ENCODE measurements at regions not wholly inside any gene's neighbourhood (a gene's known extent, or its start where the extent isn't known, plus 50 kb on each side); places are given as distances from the start of the nearest gene placed in this dataset.
"Not testable (repeated sequence)": the region's sequence is repeated elsewhere in the genome, so short reads cannot be mapped to it uniquely, and the experiment has no call there.

- not testable (repeated sequence) for DNase-seq
These were observed 1265.9 kb upstream of the PCDH10 start for GRCh38 chr4:131883181-131883580.

- not testable (repeated sequence) for DNase-seq
These were observed 1223.4 kb upstream of the PCDH10 start for GRCh38 chr4:131925662-131926061.

- DNase-seq, result not testable (repeated sequence)
These were observed 1181.4 kb upstream of the PCDH10 start for GRCh38 chr4:131967646-131968045.

GRCh38 chr4:131974730-131975129, 1174.4 kb upstream of the PCDH10 start:
- DNase-seq, result peak; percentile 84

GRCh38 chr4:131975276-131976132, 1173.6 kb upstream of the PCDH10 start:
- DNase-seq, result peak; percentile 70

GRCh38 chr4:131976133-131977002, 1172.7 kb upstream of the PCDH10 start:
- peak; percentile 91 for DNase-seq

- no peak for DNase-seq
These were observed 1171.0 kb upstream of the PCDH10 start for GRCh38 chr4:131978120-131978519.

- no peak for DNase-seq
These were observed 1159.5 kb upstream of the PCDH10 start for GRCh38 chr4:131989576-131989975.

- no peak for DNase-seq
These were observed 1147.6 kb upstream of the PCDH10 start for GRCh38 chr4:132001542-132001941.

- no peak for DNase-seq
These were observed 1145.5 kb upstream of the PCDH10 start for GRCh38 chr4:132003593-132003992.

GRCh38 chr4:132015321-132015720, 1133.8 kb upstream of the PCDH10 start:
- no peak for DNase-seq

- no peak for DNase-seq
These were observed 1132.3 kb upstream of the PCDH10 start for GRCh38 chr4:132016703-132017350.

GRCh38 chr4:132026166-132026565, 1122.9 kb upstream of the PCDH10 start:
- peak; percentile 23 for DNase-seq

GRCh38 chr4:132026816-132027215, 1122.3 kb upstream of the PCDH10 start:
- no peak for DNase-seq

- no peak for DNase-seq
These were observed 1092.6 kb upstream of the PCDH10 start for GRCh38 chr4:132056496-132056895.

GRCh38 chr4:132059227-132059626, 1089.9 kb upstream of the PCDH10 start:
- no peak for DNase-seq

GRCh38 chr4:132062611-132063239, 1086.4 kb upstream of the PCDH10 start:
- DNase-seq, result no peak

GRCh38 chr4:132063829-132064228, 1085.3 kb upstream of the PCDH10 start:
- peak; percentile 21 for DNase-seq

- no peak for DNase-seq
These were observed 1083.1 kb upstream of the PCDH10 start for GRCh38 chr4:132065940-132066495.

GRCh38 chr4:132071815-132072214, 1077.3 kb upstream of the PCDH10 start:
- DNase-seq, result no peak

GRCh38 chr4:132076829-132077228, 1072.3 kb upstream of the PCDH10 start:
- DNase-seq, result no peak

- DNase-seq, result no peak
These were observed 1064.0 kb upstream of the PCDH10 start for GRCh38 chr4:132085105-132085504.

All from OCI-M1 (cell line).